ACHN (cell line): ENCODE measurements at regions not wholly inside any gene's neighbourhood (a gene's known extent, or its start where the extent isn't known, plus 50 kb on each side); places are given as distances from the start of the nearest gene placed in this dataset.

Experiments used
- DNase-seq: peaks from one replicate; pipeline ENCODE4 v3.0.0-alpha.2; 2015
- in situ Hi-C: cut with HindIII; loops from 2 replicates; pipeline ENCODE4 v1.10.0; 2017; ENCODE audit warnings: low sequenced_read_pairs, low pct_ligation_motif_present, low pct_unique_long_range_greater_than_20kb

- no peak for DNase-seq
- in situ Hi-C loops: no loop called here
Observed at GRCh38 chr1:5601516-5601915, 390.7 kb downstream of the NPHP4 start.

- no peak for DNase-seq
- in situ Hi-C loops: no loop called here
Observed at GRCh38 chr1:5599541-5599940, 392.7 kb downstream of the NPHP4 start.

GRCh38 chr1:5598824-5599395, 393.3 kb downstream of the NPHP4 start:
- in situ Hi-C loops: no loop called here
- no peak for DNase-seq

- in situ Hi-C loops: no loop called here
- no peak for DNase-seq
Observed at GRCh38 chr1:5597991-5598823, 394.0 kb downstream of the NPHP4 start.

- no peak for DNase-seq
- in situ Hi-C loops: no loop called here
Observed at GRCh38 chr1:5597171-5597850, 394.9 kb downstream of the NPHP4 start.

GRCh38 chr1:5596651-5597050, 395.6 kb downstream of the NPHP4 start:
- DNase-seq: no peak
- in situ Hi-C loops: no loop called here

GRCh38 chr1:5595531-5596170, 396.6 kb downstream of the NPHP4 start:
- no peak for DNase-seq
- in situ Hi-C loops: no loop called here

- in situ Hi-C loops: no loop called here
Observed at GRCh38 chr1:5594056-5594956, 397.9 kb downstream of the NPHP4 start.

GRCh38 chr1:5590717-5591116, 401.5 kb downstream of the NPHP4 start:
- in situ Hi-C loops: no loop called here
- DNase-seq: no peak

More at GRCh38 chr1:5594056-5594956, 397.9 kb downstream of the NPHP4 start:
- no peak for DNase-seq

- in situ Hi-C loops: no loop called here
- DNase-seq: no peak
Observed at GRCh38 chr1:5586629-5587028, 405.6 kb downstream of the NPHP4 start.

- in situ Hi-C loops: no loop called here
- no peak for DNase-seq
Observed at GRCh38 chr1:5585256-5585655, 407.0 kb downstream of the NPHP4 start.

GRCh38 chr1:5580926-5581325, 411.3 kb downstream of the NPHP4 start:
- in situ Hi-C loops: no loop called here
- no peak for DNase-seq

- DNase-seq: no peak
- in situ Hi-C loops: no loop called here
Observed at GRCh38 chr1:5579966-5580365, 412.3 kb downstream of the NPHP4 start.

- in situ Hi-C loops: no loop called here
Observed at GRCh38 chr1:5578690-5579089, 413.5 kb downstream of the NPHP4 start.

GRCh38 chr1:5577255-5578040, 414.8 kb downstream of the NPHP4 start:
- no peak for DNase-seq
- in situ Hi-C loops: no loop called here

More at GRCh38 chr1:5578690-5579089, 413.5 kb downstream of the NPHP4 start:
- DNase-seq: no peak

- in situ Hi-C loops: no loop called here
- no peak for DNase-seq
Observed at GRCh38 chr1:5576673-5577065, 415.6 kb downstream of the NPHP4 start.

- in situ Hi-C loops: no loop called here
Observed at GRCh38 chr1:5576011-5576672, 416.1 kb downstream of the NPHP4 start.

More at GRCh38 chr1:5576011-5576672, 416.1 kb downstream of the NPHP4 start:
- DNase-seq: no peak
